ENCODE measurements at regions not wholly inside any gene's neighbourhood (a gene's known extent, or its start where the extent isn't known, plus 50 kb on each side); places are given as distances from the start of the nearest gene placed in this dataset.

DNA sequence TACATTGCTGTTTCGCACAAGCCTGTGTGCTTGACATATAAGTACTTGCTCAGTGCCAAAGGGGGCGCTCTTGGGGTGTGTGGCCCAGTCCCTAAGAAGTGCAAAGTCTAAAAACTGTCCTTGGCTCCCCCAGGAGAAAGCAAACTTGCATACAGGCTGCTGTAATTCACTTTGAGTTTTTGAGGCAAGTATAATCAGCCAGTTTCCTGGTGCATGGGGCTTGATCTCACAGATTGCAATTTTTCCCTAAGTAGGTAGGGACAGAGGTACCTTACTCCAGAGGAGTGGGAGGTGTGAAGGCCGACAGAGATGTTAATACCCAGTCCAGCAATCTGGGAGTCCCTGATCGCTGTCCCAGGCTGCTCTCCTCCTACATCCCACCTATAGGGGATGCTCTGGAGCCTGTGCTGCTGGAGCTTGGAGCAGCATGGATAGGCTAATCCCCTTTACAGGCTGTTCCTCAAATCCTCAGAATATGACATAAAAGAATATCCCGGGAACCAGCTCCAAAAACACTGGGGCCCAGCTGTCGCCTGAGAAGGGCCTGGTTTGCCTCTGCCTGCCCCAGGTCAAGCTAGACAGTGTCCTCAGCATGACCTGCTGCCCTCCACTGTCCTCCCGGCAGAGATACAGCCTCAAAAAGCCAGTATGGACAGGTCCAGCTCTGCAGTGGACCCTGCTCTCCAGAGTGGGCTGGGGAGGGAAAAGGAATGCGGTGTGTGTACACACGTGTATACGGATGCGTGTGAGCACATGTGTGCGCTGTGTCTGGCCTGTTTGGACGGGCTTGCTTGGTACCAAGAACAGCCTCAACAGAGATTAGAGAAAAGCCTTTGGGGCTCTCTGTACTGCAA is 136.5 kb upstream of the HAAO start:
- intact Hi-C loops (cut with micrococcal nuclease): no loop called here
- Histone ChIP-seq H3K79me2 (ENCODE audit: insufficient read depth, low read length) (no peaks in the 10 kb centered on the region), H3K27me3 (ENCODE audit: insufficient read depth, low read length) (no peaks in the 10 kb centered on the region), H3K27ac (ENCODE audit: low read depth, low read length) (no peak overlapping the region), H3K9me2 (ENCODE audit: insufficient read depth) (no peaks in the 10 kb centered on the region), H4K20me1 (ENCODE audit: insufficient read depth) (no peaks in the 10 kb centered on the region), H3K36me3 (ENCODE audit: control insufficient read depth in 1 of 2, insufficient read depth in 2 of 2, low read length in 2 of 2) (no peaks in the 10 kb centered on the region), H3K4me3 (replicated peaks in 1 of 2; ENCODE audit: low read depth in 1 of 2, low read length in 2 of 2) (no peak overlapping the region), H3K4me1 (ENCODE audit: control insufficient read depth in 1 of 2, insufficient read depth in 2 of 2, low read length in 2 of 2) (peaks cover 4 to 19% of the 10 kb centered on the region in 2 experiments; a peak in 3 of 4 replicates), H2AFZ (ENCODE audit: low read depth, low read length, poor library complexity, severe bottlenecking) (no peak overlapping the region), H3K4me2 (ENCODE audit: low read length) (no peak overlapping the region), H3K9ac (ENCODE audit: low read length) (no peak overlapping the region), H3K9me3 (ENCODE audit: control insufficient read depth in 1 of 2, insufficient read depth in 1 of 2, low read depth in 1 of 2, low read length in 2 of 2) (no peaks in the 10 kb centered on the region)
- DNase-seq (ENCODE audit: low read depth, low spot score) (no peak), ATAC-seq (peak; percentile 80)
- TF ChIP-seq, protein P1, sequence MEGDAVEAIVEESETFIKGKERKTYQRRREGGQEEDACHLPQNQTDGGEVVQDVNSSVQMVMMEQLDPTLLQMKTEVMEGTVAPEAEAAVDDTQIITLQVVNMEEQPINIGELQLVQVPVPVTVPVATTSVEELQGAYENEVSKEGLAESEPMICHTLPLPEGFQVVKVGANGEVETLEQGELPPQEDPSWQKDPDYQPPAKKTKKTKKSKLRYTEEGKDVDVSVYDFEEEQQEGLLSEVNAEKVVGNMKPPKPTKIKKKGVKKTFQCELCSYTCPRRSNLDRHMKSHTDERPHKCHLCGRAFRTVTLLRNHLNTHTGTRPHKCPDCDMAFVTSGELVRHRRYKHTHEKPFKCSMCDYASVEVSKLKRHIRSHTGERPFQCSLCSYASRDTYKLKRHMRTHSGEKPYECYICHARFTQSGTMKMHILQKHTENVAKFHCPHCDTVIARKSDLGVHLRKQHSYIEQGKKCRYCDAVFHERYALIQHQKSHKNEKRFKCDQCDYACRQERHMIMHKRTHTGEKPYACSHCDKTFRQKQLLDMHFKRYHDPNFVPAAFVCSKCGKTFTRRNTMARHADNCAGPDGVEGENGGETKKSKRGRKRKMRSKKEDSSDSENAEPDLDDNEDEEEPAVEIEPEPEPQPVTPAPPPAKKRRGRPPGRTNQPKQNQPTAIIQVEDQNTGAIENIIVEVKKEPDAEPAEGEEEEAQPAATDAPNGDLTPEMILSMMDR (IDR thresholded peaks at IDR 0.05 in 2 of 3, conservative IDR thresholded peaks at IDR 0.05 in 1 of 3; ENCODE audit: borderline replicate concordance in 1 of 3, insufficient read depth in 1 of 3, low read depth in 2 of 3, low read length in 2 of 3): peak; percentile 26 to 55 (median 34); a peak in 5 of 6 replicates
- TF ChIP-seq EGR1 (IDR thresholded peaks at IDR 0.05; ENCODE audit: low read depth): no peak
- RAD21 ChIA-PET (ENCODE audit: low non-redundant PET in 1 of 2, low total read pairs in 2 of 2, uncharacterized antibody in 2 of 2, unreplicated experiment in 2 of 2): interaction anchor here in 1 of 2 experiments (0.6 kb wide), 1 partner anchor 74 kb away, joined by 4 read pairs; no protein-coding TSS in a partner anchor
- CTCF ChIA-PET: interaction anchor here (0.7 to 1.3 kb wide), 4 partner anchors 11 to 70 kb away, joined by 3 to 4 read pairs (median 3); no protein-coding TSS in a partner anchor
- POLR2A ChIA-PET: no interaction called here
- BruUV-seq (replicated peaks): no TSS peak

DNA sequence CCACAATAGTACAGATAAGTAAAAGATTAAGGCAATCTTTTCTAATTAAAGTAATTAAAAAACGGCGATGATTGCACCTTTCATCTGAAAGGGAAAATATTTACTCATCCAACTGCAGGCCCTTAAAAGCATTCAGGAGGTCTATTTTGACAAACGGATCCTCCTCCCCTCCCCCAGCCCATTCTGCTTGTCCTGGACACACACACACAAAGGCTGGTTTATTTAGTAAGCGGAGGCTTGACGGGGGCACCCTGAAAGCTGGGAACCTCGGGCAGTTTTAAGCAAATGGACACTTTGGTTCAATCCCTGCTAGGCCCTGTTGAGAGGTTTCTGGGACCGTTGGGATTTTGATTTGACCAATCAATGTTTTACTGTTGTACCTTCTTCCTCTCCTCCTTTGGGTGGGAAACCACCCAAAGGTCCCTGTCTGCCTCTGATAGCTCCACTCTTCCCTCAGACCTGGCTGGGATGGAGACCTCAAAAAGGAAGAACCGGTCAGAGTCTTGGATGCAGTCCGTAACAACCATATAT is 135.8 kb upstream of the HAAO start:
- no peak overlapping the region for H3K4me2 ChIP-seq (ENCODE audit: low read length)
- no peak overlapping the region for H3K4me3 ChIP-seq (replicated peaks in 1 of 2; ENCODE audit: low read depth in 1 of 2, low read length in 2 of 2)
- no TSS peak for BruUV-seq (replicated peaks)
- peaks cover 4 to 21% of the 10 kb centered on the region in 2 experiments; a peak in 3 of 4 replicates for H3K4me1 ChIP-seq (ENCODE audit: control insufficient read depth in 1 of 2, insufficient read depth in 2 of 2, low read length in 2 of 2)
- ATAC-seq: no peak
- H3K9me2 ChIP-seq (ENCODE audit: insufficient read depth): no peaks in the 10 kb centered on the region
- no peak overlapping the region for H3K9ac ChIP-seq (ENCODE audit: low read length)
- intact Hi-C loops (cut with micrococcal nuclease): no loop called here
- no peak overlapping the region for H3K27ac ChIP-seq (ENCODE audit: low read depth, low read length)
- no peaks in the 10 kb centered on the region for H3K9me3 ChIP-seq (ENCODE audit: control insufficient read depth in 1 of 2, insufficient read depth in 1 of 2, low read depth in 1 of 2, low read length in 2 of 2)
- no peak for DNase-seq (ENCODE audit: low read depth, low spot score)
- no peaks in the 10 kb centered on the region for H3K36me3 ChIP-seq (ENCODE audit: control insufficient read depth in 1 of 2, insufficient read depth in 2 of 2, low read length in 2 of 2)
- H3K79me2 ChIP-seq (ENCODE audit: insufficient read depth, low read length): no peaks in the 10 kb centered on the region
- no peaks in the 10 kb centered on the region for H4K20me1 ChIP-seq (ENCODE audit: insufficient read depth)
- RAD21 ChIA-PET (ENCODE audit: low non-redundant PET in 1 of 2, low total read pairs in 2 of 2, uncharacterized antibody in 2 of 2, unreplicated experiment in 2 of 2): no interaction called here
- POLR2A ChIA-PET: no interaction called here
- CTCF ChIA-PET: interaction anchor here (1.3 kb wide), 1 partner anchor 10 kb away, joined by 4 read pairs; no protein-coding TSS in a partner anchor
- no peak overlapping the region for H2AFZ ChIP-seq (ENCODE audit: low read depth, low read length, poor library complexity, severe bottlenecking)
- H3K27me3 ChIP-seq (ENCODE audit: insufficient read depth, low read length): no peaks in the 10 kb centered on the region
- TF ChIP-seq EZH2phosphoT487 (IDR thresholded peaks at IDR 0.05; ENCODE audit: borderline replicate concordance): no peak
- TF ChIP-seq, protein P1 (IDR thresholded peaks at IDR 0.05 in 2 of 3, conservative IDR thresholded peaks at IDR 0.05 in 1 of 3; ENCODE audit: borderline replicate concordance in 1 of 3, insufficient read depth in 1 of 3, low read depth in 2 of 3, low read length in 2 of 3): no peak; a peak in 1 of 6 replicates
- no peak for TF ChIP-seq TCF7L2 (IDR thresholded peaks at IDR 0.05; ENCODE audit: borderline replicate concordance, extremely low read depth, insufficient read depth, insufficient read length)
- TF ChIP-seq EZH2 (IDR thresholded peaks at IDR 0.05): no peak
- no peak for TF ChIP-seq POLR2AphosphoS5 (IDR thresholded peaks at IDR 0.05; ENCODE audit: low read depth, low read length)
- TF ChIP-seq, protein P2, sequence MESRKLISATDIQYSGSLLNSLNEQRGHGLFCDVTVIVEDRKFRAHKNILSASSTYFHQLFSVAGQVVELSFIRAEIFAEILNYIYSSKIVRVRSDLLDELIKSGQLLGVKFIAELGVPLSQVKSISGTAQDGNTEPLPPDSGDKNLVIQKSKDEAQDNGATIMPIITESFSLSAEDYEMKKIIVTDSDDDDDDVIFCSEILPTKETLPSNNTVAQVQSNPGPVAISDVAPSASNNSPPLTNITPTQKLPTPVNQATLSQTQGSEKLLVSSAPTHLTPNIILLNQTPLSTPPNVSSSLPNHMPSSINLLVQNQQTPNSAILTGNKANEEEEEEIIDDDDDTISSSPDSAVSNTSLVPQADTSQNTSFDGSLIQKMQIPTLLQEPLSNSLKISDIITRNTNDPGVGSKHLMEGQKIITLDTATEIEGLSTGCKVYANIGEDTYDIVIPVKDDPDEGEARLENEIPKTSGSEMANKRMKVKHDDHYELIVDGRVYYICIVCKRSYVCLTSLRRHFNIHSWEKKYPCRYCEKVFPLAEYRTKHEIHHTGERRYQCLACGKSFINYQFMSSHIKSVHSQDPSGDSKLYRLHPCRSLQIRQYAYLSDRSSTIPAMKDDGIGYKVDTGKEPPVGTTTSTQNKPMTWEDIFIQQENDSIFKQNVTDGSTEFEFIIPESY (IDR thresholded peaks at IDR 0.05; ENCODE audit: extremely low read depth, insufficient replicate concordance, low read length): no peak
- TF ChIP-seq ZNF274 (IDR thresholded peaks at IDR 0.05; ENCODE audit: low read depth, low read length): no peak
- no peak for TF ChIP-seq SIN3A (IDR thresholded peaks at IDR 0.05; ENCODE audit: low read depth)
